NCI-H2227 (cell line): ENCODE measurements at regions not wholly inside any gene's neighbourhood (a gene's known extent, or its start where the extent isn't known, plus 50 kb on each side); places are given as distances from the start of the nearest gene placed in this dataset.

ENCODE experiments used
- DNase-seq: peaks from one replicate; lab custom pipeline; 2025; ENCODE audit not compliant: unreplicated experiment; lab: John Stamatoyannopoulos, UW

- DNase-seq: no peak
Measured at GRCh38 chrX:140848800-140849199, 139.2 kb downstream of the LINC00632 start.

GRCh38 chrX:140860718-140861117 lies 141.7 kb upstream of the SPANXB1 start:
- DNase-seq: no peak

GRCh38 chrX:140866446-140866845 lies 135.9 kb upstream of the SPANXB1 start:
- DNase-seq: no peak

- no peak for DNase-seq
Measured at GRCh38 chrX:140912606-140913005, 89.8 kb upstream of the SPANXB1 start.

GRCh38 chrX:140913802-140914501 lies 88.4 kb upstream of the SPANXB1 start:
- no peak for DNase-seq

GRCh38 chrX:140916872-140917271 lies 85.5 kb upstream of the SPANXB1 start:
- DNase-seq: no peak

- no peak for DNase-seq
Measured at GRCh38 chrX:140917354-140918115, 84.9 kb upstream of the SPANXB1 start.

- peak; percentile 34 for DNase-seq
Measured at GRCh38 chrX:140918398-140919038, 83.9 kb upstream of the SPANXB1 start.

GRCh38 chrX:140920416-140920815 lies 82.0 kb upstream of the SPANXB1 start:
- no peak for DNase-seq

GRCh38 chrX:140923118-140923517 lies 79.3 kb upstream of the SPANXB1 start:
- no peak for DNase-seq

- no peak for DNase-seq
Measured at GRCh38 chrX:140928739-140929138, 73.7 kb upstream of the SPANXB1 start.

- DNase-seq: no peak
Measured at GRCh38 chrX:140933016-140933415, 69.4 kb upstream of the SPANXB1 start.

GRCh38 chrX:140933874-140934655 lies 68.3 kb upstream of the SPANXB1 start:
- DNase-seq: no peak

- no peak for DNase-seq
Measured at GRCh38 chrX:140943513-140943912, 58.9 kb upstream of the SPANXB1 start.

- no peak for DNase-seq
Measured at GRCh38 chrX:140944710-140945109, 57.7 kb upstream of the SPANXB1 start.

GRCh38 chrX:140948827-140949226 lies 53.6 kb upstream of the SPANXB1 start:
- DNase-seq: no peak

GRCh38 chrX:140949233-140949632 lies 53.2 kb upstream of the SPANXB1 start:
- DNase-seq: no peak
